ENCODE measurements at regions not wholly inside any gene's neighbourhood (a gene's known extent, or its start where the extent isn't known, plus 50 kb on each side); places are given as distances from the start of the nearest gene placed in this dataset.
A peak's percentile ranks its signal among the peaks of the same experiment; 100 is the strongest.

GRCh38 chr14:82595466-82595865 is 1061.8 kb upstream of the SEL1L start:
- no peak for FAIRE-seq
- TF ChIP-seq POLR2A (IDR thresholded peaks at IDR 0.05; ENCODE audit: low read depth, low read length), result no peak
- no peak for DNase-seq (ENCODE audit: insufficient read length, low spot score)

DNA sequence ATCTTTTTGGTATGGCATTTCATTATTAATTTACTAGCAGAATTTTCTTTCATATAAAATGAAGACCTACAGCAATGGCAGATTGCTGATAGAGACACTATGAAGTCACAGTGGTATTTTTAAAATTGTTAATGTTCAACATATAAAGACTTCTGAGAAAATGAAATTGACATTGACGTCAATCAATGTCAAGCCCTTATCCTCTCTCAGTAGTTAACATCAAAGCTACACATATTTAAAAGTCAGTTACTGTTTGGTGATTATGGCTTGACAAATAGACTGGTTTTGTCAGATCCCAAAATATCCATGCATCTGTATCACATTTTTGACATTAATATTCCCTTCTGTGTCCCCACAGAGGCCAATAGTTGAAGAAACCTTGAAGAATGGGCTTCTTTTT is 1069.1 kb upstream of the SEL1L start:
- no peak for TF ChIP-seq POLR2A (IDR thresholded peaks at IDR 0.05; ENCODE audit: low read depth, low read length)
- DNase-seq (ENCODE audit: insufficient read length, low spot score) (no peak), FAIRE-seq (no peak)

DNA sequence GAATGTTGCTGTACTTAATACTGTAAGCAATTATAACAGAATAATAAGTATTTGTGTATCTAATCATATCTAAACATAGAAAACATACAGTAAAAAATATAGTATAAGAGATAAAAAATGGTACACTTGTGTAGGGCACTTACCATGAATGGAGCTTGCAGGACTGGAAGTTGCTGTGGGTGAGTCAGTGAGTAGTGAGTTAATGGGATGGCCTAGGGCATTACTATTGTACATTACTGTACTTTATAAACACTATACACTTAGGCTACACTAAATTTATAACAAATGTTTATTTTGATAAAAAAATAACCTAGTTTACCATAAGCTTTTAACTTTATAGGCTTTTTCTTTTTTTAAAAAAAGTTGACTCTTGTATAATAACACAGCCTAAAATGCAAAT is 1071.2 kb upstream of the SEL1L start:
- FAIRE-seq, result no peak
- no peak for DNase-seq (ENCODE audit: insufficient read length, low spot score)
- no peak for TF ChIP-seq POLR2A (IDR thresholded peaks at IDR 0.05; ENCODE audit: low read depth, low read length)

DNA sequence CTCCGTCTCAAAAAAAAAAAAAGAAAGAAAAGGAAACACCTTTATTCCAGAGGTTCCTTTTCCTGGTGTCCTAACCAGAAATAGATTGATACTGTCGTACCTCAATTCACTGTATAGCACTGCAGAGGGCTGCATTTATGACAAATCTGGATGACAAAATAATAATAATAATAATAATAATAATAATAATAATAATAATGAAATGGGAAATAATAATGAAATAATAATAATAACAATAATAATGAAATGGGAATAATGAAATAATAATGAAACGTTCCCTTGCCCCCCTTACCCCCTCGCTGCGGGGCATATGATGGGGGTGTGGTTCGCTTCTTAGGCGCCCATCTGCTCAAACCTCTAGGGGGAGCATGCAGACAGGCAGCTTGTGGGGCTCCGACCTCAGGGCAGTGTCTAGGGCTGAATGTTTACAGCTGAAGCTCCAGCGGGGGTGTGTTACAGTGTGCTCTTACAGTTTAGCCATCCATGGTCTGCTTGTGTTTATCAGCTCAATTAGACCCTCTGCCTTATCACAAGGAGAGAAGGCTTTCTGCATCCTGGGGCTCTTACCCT is 1088.3 kb upstream of the SEL1L start:
- no peak for FAIRE-seq
- TF ChIP-seq POLR2A (IDR thresholded peaks at IDR 0.05; ENCODE audit: low read depth, low read length), result no peak
- no peak for DNase-seq (ENCODE audit: insufficient read length, low spot score)

DNA sequence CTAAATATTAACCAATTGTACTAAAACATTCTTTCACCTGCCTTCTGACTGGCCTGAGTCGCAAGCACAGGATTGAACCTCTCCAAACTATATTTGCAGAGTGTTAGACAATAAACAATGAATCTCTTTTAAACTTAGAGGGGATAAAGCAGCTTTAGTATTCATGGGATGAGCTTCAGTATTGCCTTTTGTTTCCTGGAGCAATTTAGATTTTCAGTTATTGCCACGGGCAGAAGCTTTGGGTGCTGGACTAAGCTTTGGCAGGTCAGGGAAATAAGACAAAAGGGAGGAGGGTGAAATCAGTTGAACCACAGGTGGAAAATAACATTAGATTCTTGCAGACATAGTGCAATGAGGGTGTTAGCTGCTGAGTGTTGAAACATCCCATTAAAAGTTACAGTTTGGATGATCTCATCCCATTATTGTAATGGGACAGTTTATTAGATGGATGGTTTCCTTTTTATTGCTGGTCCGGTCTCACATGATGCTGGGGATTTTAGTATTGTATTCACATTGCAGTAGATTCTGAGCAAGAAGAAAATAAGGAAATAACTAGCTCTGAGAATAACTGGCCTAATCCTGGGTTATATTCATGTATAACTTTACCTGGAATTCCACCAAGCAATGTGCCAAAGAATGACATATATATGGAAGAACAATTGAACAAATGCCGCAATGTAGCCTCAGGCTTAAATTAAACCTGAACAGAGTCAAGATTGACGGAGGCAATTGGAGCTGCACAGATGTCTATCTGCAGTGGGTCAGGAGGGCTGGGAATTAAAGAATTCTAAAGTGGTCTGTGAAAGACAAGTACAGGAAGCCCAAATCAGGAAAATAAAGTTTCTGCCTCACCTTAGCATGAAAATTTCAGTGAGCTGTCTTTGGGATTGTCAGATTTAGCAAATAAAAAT is 1092.8 kb upstream of the SEL1L start:
- FAIRE-seq, result no peak
- TF ChIP-seq POLR2A (IDR thresholded peaks at IDR 0.05; ENCODE audit: low read depth, low read length), result no peak
- no peak for DNase-seq (ENCODE audit: insufficient read length, low spot score)

DNA sequence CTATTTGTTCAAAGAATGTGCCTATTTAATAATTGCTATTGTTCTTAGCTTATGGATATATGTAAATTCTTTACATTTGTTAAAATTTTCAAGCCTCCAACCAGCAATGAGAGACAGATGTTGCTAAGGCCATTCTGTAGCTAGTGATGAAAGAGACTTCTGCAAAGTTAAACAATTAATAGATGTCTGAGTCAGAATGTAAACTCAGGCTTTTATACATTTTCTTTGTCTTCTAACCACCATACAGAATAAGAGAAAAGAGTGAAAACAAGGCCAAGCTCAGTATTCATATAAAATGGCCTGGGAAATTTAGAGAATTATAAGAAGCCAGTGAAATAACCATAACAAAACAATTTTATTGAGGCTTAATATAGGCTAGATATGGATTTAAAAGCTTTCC is 1102.3 kb upstream of the SEL1L start:
- DNase-seq (ENCODE audit: insufficient read length, low spot score), result no peak
- no peak for FAIRE-seq
- no peak for TF ChIP-seq POLR2A (IDR thresholded peaks at IDR 0.05; ENCODE audit: low read depth, low read length)

GRCh38 chr14:82636426-82636825 is 1102.8 kb upstream of the SEL1L start:
- TF ChIP-seq POLR2A (IDR thresholded peaks at IDR 0.05; ENCODE audit: low read depth, low read length), result no peak
- DNase-seq (ENCODE audit: insufficient read length, low spot score) (no peak), FAIRE-seq (no peak)

DNA sequence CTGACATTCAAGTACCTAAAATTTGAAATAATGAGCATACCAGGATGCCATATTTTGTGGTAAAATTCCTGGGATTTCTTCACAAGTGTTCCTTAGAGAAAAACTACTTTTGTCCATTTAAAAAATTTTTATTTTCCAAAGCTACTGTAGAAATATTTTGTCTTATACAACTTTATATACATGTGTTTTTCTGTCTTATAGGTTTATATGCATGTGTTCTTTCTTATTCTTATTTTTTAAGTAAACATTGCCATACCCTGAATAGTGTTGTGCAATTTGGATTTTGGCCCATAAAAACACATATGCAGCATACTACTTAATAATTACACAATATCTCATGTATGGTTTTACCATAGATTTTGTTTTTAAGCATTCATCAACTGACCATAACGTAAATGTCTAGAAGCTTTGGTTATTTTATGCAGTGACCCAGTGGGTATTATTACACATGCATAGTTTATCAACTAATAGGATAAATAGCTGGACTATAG is 1107.4 kb upstream of the SEL1L start:
- FAIRE-seq (no peak), DNase-seq (ENCODE audit: insufficient read length, low spot score) (no peak)
- no peak for TF ChIP-seq POLR2A (IDR thresholded peaks at IDR 0.05; ENCODE audit: low read depth, low read length)

DNA sequence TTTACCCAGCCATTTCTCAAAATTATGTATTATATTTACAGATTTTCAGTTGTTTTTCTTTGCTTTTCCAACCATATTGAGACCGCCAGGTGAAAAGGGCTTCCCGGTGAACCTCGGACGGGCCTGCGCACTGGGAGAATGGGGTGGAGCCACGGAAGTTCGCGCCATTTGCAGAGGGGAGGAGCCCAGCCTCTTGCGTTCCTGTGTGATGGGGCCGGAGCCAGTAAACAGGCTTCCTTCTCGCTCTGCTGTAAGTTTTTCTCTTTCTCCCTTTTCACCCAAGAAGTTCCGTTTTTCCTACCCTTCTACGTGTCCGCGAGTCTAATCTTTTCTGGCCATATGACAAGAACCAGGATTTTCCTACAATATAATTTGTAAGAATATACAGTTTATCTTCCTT is 1108.8 kb upstream of the SEL1L start:
- FAIRE-seq (no peak), DNase-seq (ENCODE audit: insufficient read length, low spot score) (peak; percentile 1)
- TF ChIP-seq POLR2A (IDR thresholded peaks at IDR 0.05; ENCODE audit: low read depth, low read length), result no peak

DNA sequence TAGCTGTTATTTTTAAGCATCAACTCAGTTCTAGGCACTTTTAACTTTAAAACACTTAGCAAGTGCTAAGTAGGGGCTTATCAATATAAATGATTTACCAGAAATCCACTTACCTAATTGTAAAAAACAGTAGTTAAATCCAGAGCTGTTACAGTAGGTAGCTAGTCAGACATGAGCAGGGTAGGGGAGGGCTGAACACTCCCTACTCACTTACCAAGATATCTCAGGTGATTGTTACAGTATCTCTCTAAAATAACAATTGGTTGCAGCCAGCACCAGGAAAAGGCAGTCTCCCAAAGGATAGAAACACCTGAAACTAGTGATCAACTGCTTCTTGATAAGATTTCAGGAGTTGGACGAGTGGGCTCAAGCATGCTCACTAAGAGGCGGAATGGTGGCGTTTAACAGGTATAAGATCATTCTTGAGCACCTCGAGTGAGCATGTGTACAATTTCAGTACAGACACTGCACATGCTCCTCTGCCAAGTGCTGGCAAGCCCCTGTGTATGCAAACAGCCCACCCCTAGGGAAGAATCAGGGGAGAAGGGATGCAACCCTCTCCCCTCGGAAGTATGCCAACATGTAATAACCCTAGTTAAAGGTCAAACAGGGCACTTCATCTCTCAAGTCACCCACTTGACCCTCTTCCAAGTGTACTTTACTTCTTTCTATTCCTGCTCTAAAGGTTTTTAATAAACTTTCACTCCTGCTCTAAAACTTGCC is 1113.6 kb upstream of the SEL1L start:
- no peak for DNase-seq (ENCODE audit: insufficient read length, low spot score)
- no peak for FAIRE-seq
- no peak for TF ChIP-seq POLR2A (IDR thresholded peaks at IDR 0.05; ENCODE audit: low read depth, low read length)

DNA sequence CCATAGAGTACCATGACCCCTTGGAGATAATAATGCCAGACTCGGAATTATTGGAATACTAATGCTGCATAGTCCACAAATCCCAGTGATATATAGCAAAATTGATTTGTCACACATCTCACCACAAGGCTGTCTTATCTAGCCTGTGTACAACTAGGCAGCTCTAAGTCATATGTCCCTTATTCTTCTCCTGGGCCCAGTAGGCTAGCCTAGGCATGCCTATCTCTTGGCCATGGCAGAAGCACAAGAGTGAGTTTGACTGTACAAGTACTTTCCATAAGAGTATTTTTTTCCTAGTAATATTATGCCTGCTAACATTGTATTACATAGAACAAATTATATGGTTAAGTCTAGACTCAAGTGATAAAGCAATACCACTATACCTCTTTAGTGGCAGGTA is 1122.1 kb upstream of the SEL1L start:
- FAIRE-seq (no peak), DNase-seq (ENCODE audit: insufficient read length, low spot score) (no peak)
- no peak for TF ChIP-seq POLR2A (IDR thresholded peaks at IDR 0.05; ENCODE audit: low read depth, low read length)

- no peak for TF ChIP-seq POLR2A (IDR thresholded peaks at IDR 0.05; ENCODE audit: low read depth, low read length)
- no peak for DNase-seq (ENCODE audit: insufficient read length, low spot score)
- no peak for FAIRE-seq
Observed at GRCh38 chr14:82657186-82657675, 1123.6 kb upstream of the SEL1L start.

DNA sequence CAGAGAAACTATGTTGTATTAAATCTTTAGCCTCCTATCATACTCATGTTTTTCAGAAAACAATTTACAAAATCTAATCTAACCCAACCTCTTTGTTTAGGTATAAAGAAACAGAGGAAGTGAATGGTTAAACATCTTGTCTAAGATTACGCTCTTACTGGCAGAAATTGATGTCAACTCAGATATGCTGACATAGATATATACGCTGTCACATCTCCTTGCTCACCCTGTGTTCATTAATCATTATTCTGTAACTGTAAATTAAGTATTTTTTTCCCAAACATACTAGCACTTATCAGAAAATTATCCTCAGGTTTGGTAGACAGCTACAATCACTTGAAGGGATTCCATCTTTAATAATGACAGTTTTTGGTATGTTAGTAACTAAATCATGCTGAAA is 1127.6 kb upstream of the SEL1L start:
- DNase-seq (ENCODE audit: insufficient read length, low spot score), result no peak
- no peak for FAIRE-seq
- no peak for TF ChIP-seq POLR2A (IDR thresholded peaks at IDR 0.05; ENCODE audit: low read depth, low read length)

DNA sequence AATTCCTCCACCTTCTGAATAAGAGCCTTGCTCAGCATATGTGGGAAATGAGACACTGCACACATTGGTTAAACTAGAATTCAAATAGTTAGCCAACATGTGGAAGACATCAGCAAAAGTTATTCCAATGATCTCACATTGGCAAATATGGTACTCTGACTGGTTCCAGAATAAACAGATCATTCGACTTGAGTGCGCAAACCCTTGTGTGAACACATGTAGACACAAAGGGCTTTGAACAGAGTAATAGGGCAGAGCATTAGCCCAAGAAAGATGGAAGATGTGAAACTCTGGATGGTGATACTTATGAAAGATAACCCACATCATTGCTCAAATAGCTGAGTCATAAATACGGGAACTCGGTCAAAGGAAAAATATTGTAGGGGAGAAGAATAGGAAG is 1133.4 kb upstream of the SEL1L start:
- FAIRE-seq, result no peak
- no peak for DNase-seq (ENCODE audit: insufficient read length, low spot score)
- no peak for TF ChIP-seq POLR2A (IDR thresholded peaks at IDR 0.05; ENCODE audit: low read depth, low read length)

Measured in H54 (cell line).